DOHH2 (cell line): ENCODE measurements at regions not wholly inside any gene's neighbourhood (a gene's known extent, or its start where the extent isn't known, plus 50 kb on each side); places are given as distances from the start of the nearest gene placed in this dataset.

Experiments
- H3F3A ChIP-seq: fragments of 200-600 bp; sonication (generic), shearing (Covaris generic); 2 replicates; pipeline ENCODE4 v1.6.0; 2016; ENCODE audit warnings: antibody characterized with exemption, mild to moderate bottlenecking; ENCODE audit not compliant: control insufficient read depth, insufficient read depth
- H3K27ac ChIP-seq: fragments of 200-600 bp; sonication (generic); 2 replicates; pipeline ENCODE4 v1.5.1; 2014; ENCODE audit warnings: low read depth, mild to moderate bottlenecking, low read length, moderate library complexity
- H3K27me3 ChIP-seq: fragments of 200-600 bp; sonication (generic); 2 replicates; pipeline ENCODE4 v1.6.1; 2014; ENCODE audit warnings: mild to moderate bottlenecking, low read length, mixed read lengths; ENCODE audit not compliant: control insufficient read depth
- H3K36me3 ChIP-seq: fragments of 200-600 bp; sonication (generic); 2 replicates; pipeline ENCODE4 v1.6.1; 2014; ENCODE audit warnings: mild to moderate bottlenecking, low read length, moderate library complexity, mixed read lengths; ENCODE audit not compliant: control insufficient read depth
- H3K4me1 ChIP-seq: fragments of 200-600 bp; sonication (generic); 2 replicates; pipeline ENCODE4 v1.6.1; 2014; ENCODE audit warnings: mild to moderate bottlenecking, low read length, mixed read lengths; ENCODE audit not compliant: control insufficient read depth
- H3K4me2 ChIP-seq: fragments of 200-600 bp; sonication (generic); 2 replicates; pipeline ENCODE4 v1.6.0; 2014; ENCODE audit warnings: mild to moderate bottlenecking, low read length, moderate library complexity
- H3K4me3 ChIP-seq: fragments of 200-600 bp; sonication (generic); 2 replicates; pipeline ENCODE4 v1.5.1; 2014; ENCODE audit warnings: mild to moderate bottlenecking, low read length, mixed read lengths
- H3K79me2 ChIP-seq: fragments of 200-600 bp; sonication (generic); 2 replicates; pipeline ENCODE4 v1.6.1; 2014; ENCODE audit warnings: mild to moderate bottlenecking, low read length, mixed read lengths; ENCODE audit not compliant: control insufficient read depth
- H3K9me2 ChIP-seq: fragments of 200-600 bp; sonication (generic); replicated peaks from 2 replicates; pipeline ENCODE4 v1.6.1; 2014; ENCODE audit warnings: mild to moderate bottlenecking, low read length, mixed read lengths; ENCODE audit not compliant: control insufficient read depth
- H3K9me3 ChIP-seq: fragments of 200-600 bp; sonication (generic); 2 replicates; pipeline ENCODE4 v1.6.1; 2014; ENCODE audit warnings: antibody characterized with exemption, low read length, mixed read lengths; ENCODE audit not compliant: control insufficient read depth, insufficient read depth
- H4K20me1 ChIP-seq: fragments of 200-600 bp; sonication (generic); 2 replicates; pipeline ENCODE4 v1.6.0; 2014; ENCODE audit warnings: low read depth, mild to moderate bottlenecking, antibody characterized with exemption, low read length, moderate library complexity; ENCODE audit not compliant: control insufficient read depth, insufficient read depth
- CTCF ChIP-seq: fragments of 200-600 bp; sonication (generic); IDR thresholded peaks from one replicate; pipeline ENCODE4 v1.5.1; 2014; ENCODE audit warnings: antibody characterized with exemption, mild to moderate bottlenecking, low read depth, low read length; ENCODE audit not compliant: poor library complexity, severe bottlenecking
- EZH2phosphoT487 ChIP-seq: fragments of 200-600 bp; sonication (generic); IDR thresholded peaks from 2 replicates; pipeline ENCODE4 v1.6.1; 2017; ENCODE audit warnings: borderline replicate concordance, mild to moderate bottlenecking, antibody characterized with exemption, low read length, moderate library complexity, mixed read lengths

- Histone ChIP-seq H3K9me2 (no peaks in the 10 kb centered on the region), H3F3A (no peaks in the 10 kb centered on the region), H3K79me2 (no peaks in the 10 kb centered on the region), H4K20me1 (no peaks in the 10 kb centered on the region), H3K27me3 (no peaks in the 10 kb centered on the region), H3K36me3 (no peaks in the 10 kb centered on the region), H3K27ac (no peak overlapping the region), H3K9me3 (no peaks in the 10 kb centered on the region), H3K4me1 (no peaks in the 10 kb centered on the region), H3K4me3 (no peak overlapping the region), H3K4me2 (no peak overlapping the region)
- TF ChIP-seq CTCF (no peak), EZH2phosphoT487 (no peak)
Observed at GRCh38 chr10:61052469-61053205, 108.7 kb upstream of the RHOBTB1 start.

GRCh38 chr10:61051344-61051743 is 107.4 kb upstream of the RHOBTB1 start:
- no peak overlapping the region for H3K27ac ChIP-seq
- H3K9me2 ChIP-seq, result no peaks in the 10 kb centered on the region
- no peaks in the 10 kb centered on the region for H3K36me3 ChIP-seq
- no peaks in the 10 kb centered on the region for H4K20me1 ChIP-seq
- H3K27me3 ChIP-seq, result no peaks in the 10 kb centered on the region
- no peaks in the 10 kb centered on the region for H3K4me1 ChIP-seq
- no peak for TF ChIP-seq EZH2phosphoT487
- TF ChIP-seq CTCF, result no peak
- no peak overlapping the region for H3K4me2 ChIP-seq
- H3K9me3 ChIP-seq, result no peaks in the 10 kb centered on the region
- H3K79me2 ChIP-seq, result no peaks in the 10 kb centered on the region
- H3K4me3 ChIP-seq, result no peak overlapping the region
- H3F3A ChIP-seq, result no peaks in the 10 kb centered on the region

- Histone ChIP-seq H3K9me3 (no peaks in the 10 kb centered on the region), H3K27ac (no peak overlapping the region), H3K9me2 (no peaks in the 10 kb centered on the region), H4K20me1 (no peaks in the 10 kb centered on the region), H3K36me3 (no peaks in the 10 kb centered on the region), H3K4me3 (no peak overlapping the region), H3F3A (no peaks in the 10 kb centered on the region), H3K4me2 (no peak overlapping the region), H3K4me1 (no peaks in the 10 kb centered on the region), H3K27me3 (no peaks in the 10 kb centered on the region), H3K79me2 (no peaks in the 10 kb centered on the region)
- TF ChIP-seq EZH2phosphoT487 (no peak), CTCF (no peak)
Observed at GRCh38 chr10:61050120-61050745, 106.2 kb upstream of the RHOBTB1 start.
